ENCODE measurements at regions not wholly inside any gene's neighbourhood (a gene's known extent, or its start where the extent isn't known, plus 50 kb on each side); places are given as distances from the start of the nearest gene placed in this dataset.
"Not testable (repeated sequence)": the region's sequence is repeated elsewhere in the genome, so short reads cannot be mapped to it uniquely, and the experiment has no call there.

DNA sequence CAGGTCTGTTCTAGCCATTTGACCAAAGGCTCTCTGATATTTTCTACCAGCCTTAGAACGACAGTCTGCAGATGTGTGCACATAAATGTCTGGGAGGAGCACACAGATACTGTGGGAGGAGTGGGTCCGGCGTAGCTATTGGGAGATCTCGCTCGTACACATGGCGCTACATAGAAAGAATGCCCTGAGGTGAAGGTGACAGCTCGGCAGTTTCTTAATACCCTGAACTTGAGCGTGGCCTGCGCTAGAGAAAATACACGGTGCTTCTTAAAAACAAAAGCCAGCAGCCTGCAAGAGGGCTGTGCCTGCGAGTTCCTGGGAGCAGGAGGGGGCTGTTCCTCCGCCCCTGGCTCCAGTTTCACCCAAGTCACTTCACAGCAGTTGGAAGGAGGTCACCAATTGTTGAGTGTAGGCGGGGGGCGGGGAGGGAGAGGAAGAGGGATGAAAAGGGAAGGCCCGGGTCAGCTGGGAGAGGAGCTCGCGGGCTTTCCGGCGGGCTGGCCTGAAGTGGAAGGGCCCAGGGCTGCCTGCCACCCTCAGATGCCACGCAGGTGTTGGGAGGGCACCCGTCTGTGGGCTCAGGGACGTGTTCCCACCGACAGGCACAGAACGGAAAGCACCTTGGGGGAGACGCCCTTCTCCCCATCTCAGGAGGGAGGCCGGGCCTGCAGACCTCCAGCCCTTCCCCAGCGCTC is 124.7 kb upstream of the ZNF516 start:
- peak; percentile 41 to 51 for DNase-seq

DNA sequence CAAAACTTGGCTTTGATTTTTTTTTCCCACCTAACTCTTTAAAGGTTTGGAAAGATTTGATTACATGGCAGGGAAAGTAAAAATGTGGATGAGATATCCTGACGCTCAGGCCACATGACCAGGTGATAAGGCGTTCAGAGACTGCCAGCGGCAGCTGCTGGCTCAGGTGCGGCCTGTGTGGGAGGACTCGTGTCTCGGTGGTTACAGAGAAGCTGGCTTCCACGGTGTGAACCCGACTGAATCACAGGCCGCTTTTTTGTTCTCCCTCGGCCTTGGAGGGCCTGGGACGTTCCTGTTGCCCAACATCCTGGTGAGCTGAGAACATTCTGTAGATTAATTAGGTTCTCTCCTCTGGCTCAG is 124.2 kb upstream of the ZNF516 start:
- intact Hi-C loops (cut with DNase I, micrococcal nuclease), result no loop called here
- DNase-seq, result no peak
- no peak for ATAC-seq

More for the DNA sequence above, 124.7 kb upstream of the ZNF516 start:
- peak; percentile 23 for ATAC-seq
- intact Hi-C loops (cut with DNase I, micrococcal nuclease), result no loop called here

DNA sequence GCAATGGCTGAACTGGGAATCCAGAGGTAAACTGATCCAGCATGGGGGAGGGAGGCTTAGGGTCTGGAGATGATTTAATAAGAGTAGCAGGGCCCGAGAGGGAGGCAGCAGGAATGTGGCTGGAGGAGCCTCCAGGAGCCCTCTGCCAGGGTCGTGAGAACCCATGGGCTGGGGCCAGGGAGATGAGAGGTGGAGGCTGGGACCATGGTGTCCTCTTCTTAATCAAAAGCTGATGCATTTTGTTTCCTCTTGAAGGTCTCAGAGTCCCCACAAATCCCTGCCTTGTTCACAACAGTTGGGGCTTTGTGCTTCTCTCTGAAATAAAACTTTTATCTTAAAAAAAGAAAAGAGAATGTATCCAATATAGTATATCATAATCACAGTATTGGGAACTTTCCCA is 123.7 kb upstream of the ZNF516 start:
- no peak for DNase-seq
- ATAC-seq, result no peak
- intact Hi-C loops (cut with DNase I, micrococcal nuclease), result no loop called here

DNA sequence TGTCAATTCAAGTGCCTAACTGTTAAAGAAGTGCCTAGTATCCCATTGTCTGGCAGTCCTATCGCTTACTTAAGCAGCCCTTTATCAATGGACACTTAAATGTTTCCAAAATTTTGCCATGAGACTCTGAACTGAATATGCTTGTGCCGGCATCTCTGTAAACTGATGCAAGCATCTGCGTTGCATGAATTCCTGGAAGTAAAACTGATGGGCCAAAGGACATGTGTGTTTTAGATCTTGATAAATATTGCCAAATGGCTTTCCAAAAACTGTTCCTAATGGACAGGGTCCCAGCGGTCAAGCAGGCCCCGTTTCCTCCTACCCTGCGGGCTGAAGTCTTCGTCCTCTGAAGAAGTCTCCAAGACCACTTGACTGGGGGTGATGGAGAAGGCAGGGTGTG is 121.3 kb upstream of the ZNF516 start:
- intact Hi-C loops (cut with DNase I, micrococcal nuclease), result no loop called here
- DNase-seq (no peak), ATAC-seq (no peak)

DNA sequence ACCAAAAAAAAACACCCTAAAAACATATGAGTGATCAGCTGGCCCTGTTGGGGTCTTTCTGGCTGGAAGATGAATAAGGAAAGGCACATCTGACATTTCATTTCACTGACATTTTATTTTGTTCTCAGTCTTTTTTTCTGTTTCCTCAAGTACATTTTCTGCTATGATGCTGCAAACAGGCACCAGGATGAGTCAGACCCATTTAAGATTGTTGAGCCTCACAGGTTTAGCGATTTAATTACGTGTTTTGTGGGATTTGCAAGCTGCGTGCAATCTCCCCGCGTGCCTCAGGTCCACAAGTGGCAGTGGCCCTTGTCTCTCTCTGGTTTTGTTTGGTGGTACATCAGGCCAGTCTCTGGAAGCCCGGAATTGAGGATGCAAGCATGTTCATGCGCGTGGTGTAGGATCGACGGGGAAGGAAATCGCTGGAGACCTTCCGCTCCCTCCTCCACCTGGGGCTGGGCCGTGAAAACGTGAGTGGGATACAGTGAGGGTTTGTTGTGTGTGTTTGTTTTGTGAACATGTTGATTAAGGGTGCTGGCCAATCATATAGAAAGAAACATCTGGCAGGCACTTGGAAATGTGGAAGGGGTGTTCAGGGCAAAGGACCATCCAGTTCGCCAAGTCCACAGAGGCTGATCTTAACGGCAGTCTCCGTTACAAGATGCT is 120.2 kb upstream of the ZNF516 start:
- ATAC-seq (no peak), DNase-seq (no peak)
- intact Hi-C loops (cut with DNase I, micrococcal nuclease), result no loop called here

DNA sequence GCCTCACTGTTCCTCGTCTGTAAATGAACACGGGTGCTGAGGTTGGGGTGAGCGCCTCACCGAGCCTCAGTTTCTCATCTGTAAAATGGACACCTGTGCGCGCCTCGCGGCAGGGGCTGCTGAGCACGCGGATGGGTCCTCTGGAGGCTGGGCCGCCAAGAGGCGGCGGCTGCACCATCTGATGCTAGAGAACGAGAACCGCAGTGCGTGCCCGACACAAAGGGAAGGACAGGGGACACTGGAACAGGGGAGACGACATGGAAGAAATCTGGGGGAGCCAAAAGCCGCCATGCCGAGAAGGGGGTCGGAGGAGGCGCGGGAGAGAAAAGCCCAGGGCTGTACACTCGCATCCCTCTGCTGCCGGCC is 118.7 kb upstream of the ZNF516 start:
- no peak for DNase-seq
- no peak for ATAC-seq
- intact Hi-C loops (cut with DNase I, micrococcal nuclease), result no loop called here

DNA sequence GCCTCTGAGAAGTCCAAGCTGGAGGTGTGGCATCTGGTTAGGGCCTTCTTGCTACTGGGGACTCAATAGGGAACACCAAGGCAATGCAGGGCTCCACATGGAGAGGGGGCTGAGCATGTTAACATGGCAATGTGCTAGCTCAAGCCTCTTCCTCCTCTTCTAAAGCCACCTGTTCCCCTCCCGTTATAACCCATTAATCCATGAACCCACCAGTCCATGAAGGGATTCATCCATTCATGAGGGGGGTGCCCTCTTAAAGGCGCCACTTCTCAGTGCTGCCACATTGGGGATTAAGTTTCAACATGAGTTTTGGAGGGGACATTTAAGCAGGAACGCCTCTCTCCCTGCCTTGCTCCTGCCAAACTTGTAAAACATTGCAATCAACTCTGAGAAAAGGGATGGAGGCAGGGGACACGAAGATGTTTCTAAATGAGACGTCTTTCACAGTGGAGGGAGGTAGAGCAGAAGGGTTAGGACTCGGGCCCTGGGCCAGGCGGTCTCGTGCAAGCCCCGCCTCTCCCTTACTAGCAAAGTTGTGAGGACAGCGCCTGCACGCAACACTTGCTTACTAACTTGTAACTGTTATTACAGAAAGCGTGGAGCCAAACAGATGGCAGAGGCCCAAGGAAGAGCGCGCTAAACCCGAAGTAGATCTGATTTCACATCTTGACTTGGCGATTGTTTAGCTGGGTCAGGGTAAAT is 118.2 kb upstream of the ZNF516 start:
- intact Hi-C loops (cut with DNase I, micrococcal nuclease), result no loop called here
- no peak for ATAC-seq
- DNase-seq, result no peak

DNA sequence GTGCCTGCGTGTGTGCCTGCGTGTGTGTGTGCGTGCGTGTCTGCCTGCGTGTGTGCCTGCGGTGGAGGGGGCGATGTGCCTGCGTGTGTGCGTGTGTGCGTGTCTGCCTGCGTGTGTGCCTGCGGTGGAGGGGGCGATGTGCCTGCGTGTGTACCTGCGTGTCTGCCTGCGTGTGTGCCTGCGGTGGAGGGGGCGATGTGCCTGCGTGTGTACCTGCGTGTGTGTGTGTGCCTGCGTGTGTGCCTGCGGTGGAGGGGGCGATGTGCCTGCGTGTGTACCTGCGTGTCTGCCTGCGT is 116.7 kb upstream of the ZNF516 start:
- intact Hi-C loops (cut with DNase I, micrococcal nuclease); ATAC-seq; DNase-seq: not testable (repeated sequence)

DNA sequence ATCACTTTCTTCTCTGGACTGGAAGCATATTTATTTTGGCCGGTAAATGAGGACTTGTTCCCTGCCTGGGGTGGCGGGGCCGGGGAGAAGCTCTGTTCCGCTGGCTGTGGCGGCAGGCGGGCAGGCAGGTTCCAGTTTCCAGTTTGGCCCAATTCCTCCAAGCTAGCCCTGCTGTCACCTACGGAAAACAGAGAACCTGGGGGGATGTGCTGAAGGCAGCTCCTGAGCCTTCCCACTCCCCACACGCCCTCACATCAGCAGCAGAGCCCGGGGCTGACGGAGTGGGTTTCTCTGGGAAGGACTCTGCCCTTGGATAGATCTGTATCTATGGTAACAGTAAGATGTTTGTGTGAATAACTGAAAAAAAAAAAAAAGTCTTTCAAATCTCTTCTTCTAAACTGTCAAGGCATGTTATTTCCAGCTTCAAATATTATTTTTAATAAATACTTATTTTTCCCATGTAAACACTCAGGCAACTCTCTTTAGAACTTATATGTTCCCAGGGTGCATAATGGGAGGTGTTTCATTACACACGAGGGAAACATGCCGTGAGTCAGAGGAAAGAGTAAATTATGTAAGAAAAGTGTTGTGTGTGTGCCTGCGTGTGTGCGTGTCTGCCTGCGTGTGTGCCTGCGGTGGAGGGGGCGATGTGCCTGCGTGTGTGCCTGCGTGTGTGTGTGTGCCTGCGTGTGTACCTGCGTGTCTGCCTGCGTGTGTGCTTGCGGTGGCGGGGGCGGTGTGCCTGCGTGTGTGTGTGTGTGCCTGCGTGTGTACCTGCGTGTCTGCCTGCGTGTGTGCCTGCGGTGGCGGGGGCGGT is 116.1 kb upstream of the ZNF516 start:
- no peak for ATAC-seq
- DNase-seq, result no peak
- intact Hi-C loops (cut with DNase I, micrococcal nuclease), result no loop called here

DNA sequence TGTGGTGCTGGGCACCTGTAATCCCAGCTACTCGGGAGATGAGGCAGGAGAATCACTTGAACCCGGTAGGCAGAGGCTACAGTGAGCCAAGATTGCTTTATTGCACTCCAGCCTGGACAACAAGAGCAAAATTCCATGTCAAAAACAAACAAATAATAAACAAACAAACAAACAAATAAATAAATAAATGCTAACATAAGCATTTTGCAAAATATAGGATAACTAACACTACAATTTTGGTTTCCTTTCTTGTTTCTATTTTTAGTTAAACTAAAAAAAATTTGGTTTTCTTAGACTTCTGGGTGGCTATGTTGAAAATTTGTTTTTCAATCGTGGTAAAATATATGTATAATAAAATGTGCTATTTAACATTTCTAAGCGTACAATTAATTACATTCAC is 115.0 kb upstream of the ZNF516 start:
- no peak for ATAC-seq
- intact Hi-C loops (cut with DNase I, micrococcal nuclease), result no loop called here
- DNase-seq, result no peak

DNA sequence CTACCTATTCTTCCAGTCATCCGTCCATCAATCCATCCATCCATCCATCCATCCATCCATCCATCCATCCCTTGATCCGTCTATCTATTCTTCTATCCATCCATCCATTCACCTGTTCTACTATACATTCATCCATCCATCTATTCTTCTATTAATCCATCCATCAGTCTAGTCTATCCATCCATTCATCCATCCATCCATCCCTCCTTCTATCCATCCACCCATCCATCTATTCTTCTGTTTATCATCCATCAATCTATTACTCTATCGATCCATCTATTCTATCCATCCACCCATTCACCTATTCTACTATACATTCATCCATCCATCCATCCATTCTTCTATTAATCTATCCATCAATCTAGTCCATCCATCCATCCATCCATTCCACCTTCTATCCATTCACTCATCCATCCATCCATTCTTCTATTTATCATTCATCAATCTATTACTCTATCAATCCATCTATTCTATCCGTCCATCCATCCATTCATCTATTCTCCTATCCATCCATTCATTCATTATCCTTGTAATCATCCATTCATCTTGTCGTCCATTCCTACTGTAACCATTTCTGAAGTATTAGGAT is 110.4 kb upstream of the ZNF516 start:
- intact Hi-C loops (cut with DNase I, micrococcal nuclease), result no loop called here
- ATAC-seq (no peak), DNase-seq (no peak)

DNA sequence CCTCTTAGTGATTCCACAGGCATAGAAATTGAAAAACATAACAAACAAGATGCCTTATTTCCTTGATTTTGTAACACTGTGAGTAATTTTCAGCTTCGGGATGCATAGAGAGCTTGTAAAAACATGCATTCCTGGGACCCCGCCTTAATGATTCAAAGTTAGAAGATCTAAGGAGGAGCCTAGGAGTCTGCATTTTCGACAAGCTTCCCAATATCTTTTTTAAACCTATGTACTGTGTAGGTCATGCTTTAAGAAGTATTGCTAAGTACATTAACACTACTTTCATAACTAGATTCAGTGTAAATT is 109.8 kb upstream of the ZNF516 start:
- intact Hi-C loops (cut with DNase I, micrococcal nuclease), result no loop called here
- DNase-seq (no peak), ATAC-seq (no peak)

DNA sequence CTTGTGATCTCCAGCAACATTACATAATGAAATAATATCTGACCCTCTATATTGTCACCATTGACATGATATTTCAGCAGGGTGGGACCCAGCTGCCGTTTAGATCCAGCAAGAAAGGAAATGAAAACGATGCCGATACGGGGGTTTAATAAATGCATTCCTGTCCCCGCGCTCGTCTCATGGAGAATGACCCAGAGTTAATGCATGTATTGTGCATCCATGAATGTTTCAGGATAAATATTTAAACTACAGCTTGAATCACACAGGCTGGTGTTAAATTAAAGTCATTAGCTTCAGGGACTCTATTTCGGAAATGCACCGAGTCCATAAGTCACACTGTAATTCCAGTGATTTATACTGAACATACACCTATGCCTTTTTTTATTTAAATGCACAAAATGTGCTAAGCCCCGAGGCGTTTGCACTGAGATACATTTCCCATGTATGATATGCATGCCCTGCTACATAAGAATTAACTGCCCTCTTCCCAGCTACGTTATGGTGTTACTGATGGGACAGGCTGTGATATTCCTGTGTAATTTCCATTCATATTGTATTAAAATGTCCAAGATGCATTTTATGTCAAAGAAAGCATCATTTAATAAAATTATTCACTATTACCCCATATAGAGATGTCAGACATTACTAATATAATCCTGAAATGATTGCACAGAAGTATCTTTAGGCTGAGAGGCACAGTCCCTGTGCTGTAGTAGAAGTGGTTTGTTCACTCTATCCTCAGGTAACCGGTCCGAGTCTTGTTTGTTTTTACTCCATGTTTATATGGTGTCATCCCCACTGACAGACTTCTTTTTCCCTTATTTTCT is 109.3 kb upstream of the ZNF516 start:
- intact Hi-C loops (cut with DNase I, micrococcal nuclease), result no loop called here
- no peak for DNase-seq
- no peak for ATAC-seq

DNA sequence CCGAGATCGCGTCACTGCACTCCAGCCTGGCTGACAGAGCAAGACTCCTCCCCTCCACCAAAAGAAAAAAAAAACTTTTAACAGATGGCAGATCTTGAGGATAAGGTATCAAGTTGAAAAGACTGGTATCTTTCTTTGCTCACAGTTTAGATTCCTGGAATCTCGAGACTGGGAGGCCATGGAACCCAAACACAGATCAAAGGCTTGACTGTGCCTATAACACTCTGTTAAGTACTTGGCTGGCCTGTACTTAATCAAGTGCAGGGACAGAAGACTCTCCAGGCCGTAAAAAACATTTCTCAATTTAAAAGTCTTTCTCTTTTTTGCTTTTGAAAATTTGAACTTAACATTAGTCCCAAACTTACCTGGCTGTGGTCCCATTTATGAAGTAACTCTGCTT is 107.1 kb upstream of the ZNF516 start:
- ATAC-seq (no peak), DNase-seq (no peak)
- intact Hi-C loops (cut with DNase I, micrococcal nuclease), result no loop called here

DNA sequence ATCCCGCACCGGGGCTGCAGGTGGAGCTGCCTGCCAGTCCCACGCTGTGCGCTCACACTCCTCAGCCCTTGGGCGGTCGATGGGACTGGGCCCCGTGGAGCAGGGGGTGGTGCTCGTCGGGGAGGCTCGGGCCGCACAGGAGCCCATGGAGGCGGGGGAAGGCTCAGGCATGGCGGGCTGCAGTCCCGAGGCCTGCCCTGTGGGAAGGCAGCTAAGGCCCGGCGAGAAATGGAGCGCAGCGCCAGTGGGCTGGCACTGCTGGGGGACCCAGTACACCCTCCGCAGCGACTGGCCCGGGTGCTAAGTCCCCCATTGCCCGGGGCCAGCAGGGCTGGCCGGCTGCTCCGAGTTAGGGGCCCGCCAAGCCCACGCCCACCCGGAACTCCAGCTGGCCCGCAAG is 105.0 kb upstream of the ZNF516 start:
- ATAC-seq; intact Hi-C loops (cut with DNase I, micrococcal nuclease); DNase-seq: not testable (repeated sequence)

DNA sequence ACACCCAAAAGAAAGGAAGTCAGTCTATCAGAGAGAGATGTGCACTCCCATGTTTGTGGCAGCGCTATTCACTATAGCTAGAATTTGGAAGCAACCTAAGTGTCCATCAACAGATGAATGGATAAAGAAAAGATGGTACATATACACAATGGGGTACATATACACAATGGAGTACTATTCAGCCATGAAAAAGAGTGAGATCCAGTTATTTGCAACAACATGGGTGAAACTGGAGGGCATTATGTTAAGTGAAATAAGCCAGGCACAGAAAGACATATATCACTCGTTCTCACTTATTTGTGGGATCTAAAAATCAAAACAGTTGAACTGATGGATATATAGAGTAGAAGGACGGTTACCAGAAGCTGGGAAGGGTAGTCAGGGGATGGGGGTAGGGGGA is 99.9 kb upstream of the ZNF516 start:
- ATAC-seq (no peak), DNase-seq (no peak)
- intact Hi-C loops (cut with DNase I, micrococcal nuclease), result no loop called here

DNA sequence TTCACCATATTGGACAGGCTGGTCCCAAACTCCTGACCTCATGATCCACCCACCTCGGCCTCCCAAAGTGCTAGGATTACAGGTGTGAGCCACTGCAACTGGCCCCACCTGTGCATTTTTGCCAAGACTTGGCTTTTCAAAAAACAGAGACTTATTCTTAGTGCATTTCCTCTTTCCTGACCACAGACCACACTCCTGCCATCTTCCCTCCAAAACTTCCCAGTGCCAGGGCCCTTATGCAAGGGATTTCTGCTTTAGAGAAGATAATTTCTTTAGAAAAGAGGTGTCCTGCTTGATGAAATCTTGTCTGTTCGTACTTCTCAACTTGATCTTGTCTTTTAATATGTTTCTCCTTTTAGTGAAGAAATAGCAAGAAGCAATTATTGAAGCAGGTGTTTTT is 98.8 kb upstream of the ZNF516 start:
- DNase-seq (no peak), ATAC-seq (no peak)
- intact Hi-C loops (cut with DNase I, micrococcal nuclease), result no loop called here

DNA sequence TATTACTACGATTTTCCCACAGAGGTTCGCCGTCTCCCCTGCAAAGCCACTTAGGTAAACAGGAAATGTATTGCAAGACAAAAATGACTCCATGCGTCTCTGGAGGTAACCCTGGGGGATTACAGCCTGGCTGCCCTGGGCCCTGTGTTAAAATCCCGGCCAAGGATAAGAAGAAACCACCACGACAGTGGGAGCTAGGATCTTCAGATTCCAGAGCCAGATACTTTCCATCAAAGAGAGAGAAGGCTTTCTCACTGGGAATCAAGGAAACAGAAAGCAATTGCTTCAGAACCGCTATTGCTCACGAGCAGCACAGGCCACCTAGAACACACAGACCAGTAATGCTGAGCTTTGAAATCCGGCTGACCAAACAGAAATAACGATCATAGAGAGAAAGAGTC is 97.9 kb upstream of the ZNF516 start:
- intact Hi-C loops (cut with DNase I, micrococcal nuclease), result no loop called here
- ATAC-seq (no peak), DNase-seq (no peak)

DNA sequence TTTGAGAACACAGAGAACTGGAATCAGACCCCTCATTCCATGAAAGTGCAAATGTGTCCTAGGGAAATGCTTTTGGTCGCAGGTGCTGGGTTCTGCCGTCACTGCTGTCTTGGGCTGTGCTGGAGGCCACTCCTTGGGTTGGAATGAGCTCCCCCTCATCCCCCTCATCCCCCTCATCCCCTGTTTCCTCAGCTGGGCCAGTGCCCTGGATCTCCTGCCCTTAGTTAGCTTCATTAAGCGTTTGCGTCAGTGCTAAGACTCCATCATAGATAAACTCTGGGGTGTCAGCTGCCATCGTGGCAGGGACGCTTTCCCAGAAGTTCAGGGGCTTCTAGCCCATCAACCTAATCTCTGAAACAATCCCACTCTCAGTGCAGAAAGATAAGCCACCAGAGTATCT is 97.1 kb upstream of the ZNF516 start:
- DNase-seq (no peak), ATAC-seq (no peak)
- intact Hi-C loops (cut with DNase I, micrococcal nuclease), result no loop called here

All from left colon (tissue), 2 donors.